ENCODE measurements at regions not wholly inside any gene's neighbourhood (a gene's known extent, or its start where the extent isn't known, plus 50 kb on each side); places are given as distances from the start of the nearest gene placed in this dataset.
"Not testable (repeated sequence)": the region's sequence is repeated elsewhere in the genome, so short reads cannot be mapped to it uniquely, and the experiment has no call there.

- DNase-seq (ENCODE audit: low read depth in 2 of 2): no peak
These were observed 206.3 kb downstream of the CSNK1G3 start for GRCh38 chr5:123718238-123718637.

- DNase-seq (ENCODE audit: low read depth in 2 of 2): no peak
These were observed 205.2 kb downstream of the CSNK1G3 start for GRCh38 chr5:123717139-123717538.

- no peak for DNase-seq (ENCODE audit: low read depth in 2 of 2)
These were observed 198.1 kb downstream of the CSNK1G3 start for GRCh38 chr5:123710031-123710430.

- no peak for DNase-seq (ENCODE audit: low read depth in 2 of 2)
These were observed 197.4 kb downstream of the CSNK1G3 start for GRCh38 chr5:123709422-123709821.

GRCh38 chr5:123708074-123708806 lies 196.3 kb downstream of the CSNK1G3 start:
- DNase-seq (ENCODE audit: low read depth in 2 of 2): no peak

- no peak for DNase-seq (ENCODE audit: low read depth in 2 of 2)
These were observed 194.6 kb downstream of the CSNK1G3 start for GRCh38 chr5:123706531-123706930.

GRCh38 chr5:123705741-123706140 lies 193.8 kb downstream of the CSNK1G3 start:
- DNase-seq (ENCODE audit: low read depth in 2 of 2): no peak

- no peak for DNase-seq (ENCODE audit: low read depth in 2 of 2)
These were observed 189.7 kb downstream of the CSNK1G3 start for GRCh38 chr5:123701511-123702200.

- no peak for DNase-seq (ENCODE audit: low read depth in 2 of 2)
These were observed 188.8 kb downstream of the CSNK1G3 start for GRCh38 chr5:123700624-123701287.

GRCh38 chr5:123699571-123699970 lies 187.6 kb downstream of the CSNK1G3 start:
- DNase-seq (ENCODE audit: low read depth in 2 of 2): no peak

- not testable (repeated sequence) for DNase-seq (ENCODE audit: low read depth in 2 of 2)
These were observed 187.0 kb downstream of the CSNK1G3 start for GRCh38 chr5:123698937-123699336.

GRCh38 chr5:123696921-123697341 lies 185.0 kb downstream of the CSNK1G3 start:
- DNase-seq (ENCODE audit: low read depth in 2 of 2): no peak

- no peak for DNase-seq (ENCODE audit: low read depth in 2 of 2)
These were observed 178.8 kb downstream of the CSNK1G3 start for GRCh38 chr5:123690821-123691220.

GRCh38 chr5:123681061-123681460 lies 169.1 kb downstream of the CSNK1G3 start:
- DNase-seq (ENCODE audit: low read depth in 2 of 2): no peak

GRCh38 chr5:123673107-123673506 lies 161.1 kb downstream of the CSNK1G3 start:
- DNase-seq (ENCODE audit: low read depth in 2 of 2): no peak

GRCh38 chr5:123671711-123672456 lies 159.9 kb downstream of the CSNK1G3 start:
- no peak for DNase-seq (ENCODE audit: low read depth in 2 of 2)

GRCh38 chr5:123671042-123671441 lies 159.1 kb downstream of the CSNK1G3 start:
- DNase-seq (ENCODE audit: low read depth in 2 of 2): peak in 1 of 2 donors; percentile 6
